MV-4-11 (cell line): ENCODE measurements at regions not wholly inside any gene's neighbourhood (a gene's known extent, or its start where the extent isn't known, plus 50 kb on each side); places are given as distances from the start of the nearest gene placed in this dataset.

Source experiments
- DNase-seq: peaks from one replicate; lab custom pipeline; 2025; lab: John Stamatoyannopoulos, UW

DNA sequence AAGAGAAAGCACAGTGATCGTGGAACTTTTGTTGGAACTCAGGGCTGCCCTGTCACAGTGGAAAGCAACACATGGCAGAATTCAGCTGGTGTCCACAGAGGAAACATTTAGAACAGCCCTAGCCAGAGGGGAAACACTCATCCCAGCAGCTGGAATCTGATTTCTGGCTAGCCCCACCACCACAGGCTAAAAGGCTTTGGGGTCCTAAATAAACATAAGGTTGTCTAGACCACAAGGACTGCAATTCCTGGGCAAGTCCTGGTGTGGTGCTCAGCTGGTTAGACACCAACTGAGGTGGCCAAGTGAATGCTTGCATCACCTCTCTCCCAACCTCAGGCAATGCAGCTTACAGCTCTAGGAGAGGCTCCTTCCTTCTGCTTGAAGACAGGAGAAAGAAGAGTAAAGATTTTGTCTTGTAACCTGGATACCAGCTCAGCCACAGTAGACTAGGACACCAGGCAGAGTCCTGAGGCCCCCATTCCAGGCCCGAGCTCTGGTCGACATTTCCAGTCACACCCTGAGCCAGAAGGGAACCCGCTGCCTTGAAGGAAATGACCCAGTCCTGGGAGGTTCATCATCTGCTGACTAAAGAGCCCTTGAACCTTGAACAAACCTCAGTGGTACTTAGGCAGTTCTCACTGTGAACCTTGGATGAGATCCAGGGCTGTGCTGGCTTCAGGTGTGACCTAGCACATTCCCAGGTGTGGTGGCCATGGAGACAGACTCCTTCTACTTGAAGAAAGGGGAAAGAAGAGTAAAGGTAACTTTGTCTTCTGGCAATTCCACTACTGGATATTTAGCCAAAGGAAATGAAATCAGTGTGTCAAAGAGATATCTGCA is 85.4 kb upstream of the PLXNC1 start:
- DNase-seq: no peak

DNA sequence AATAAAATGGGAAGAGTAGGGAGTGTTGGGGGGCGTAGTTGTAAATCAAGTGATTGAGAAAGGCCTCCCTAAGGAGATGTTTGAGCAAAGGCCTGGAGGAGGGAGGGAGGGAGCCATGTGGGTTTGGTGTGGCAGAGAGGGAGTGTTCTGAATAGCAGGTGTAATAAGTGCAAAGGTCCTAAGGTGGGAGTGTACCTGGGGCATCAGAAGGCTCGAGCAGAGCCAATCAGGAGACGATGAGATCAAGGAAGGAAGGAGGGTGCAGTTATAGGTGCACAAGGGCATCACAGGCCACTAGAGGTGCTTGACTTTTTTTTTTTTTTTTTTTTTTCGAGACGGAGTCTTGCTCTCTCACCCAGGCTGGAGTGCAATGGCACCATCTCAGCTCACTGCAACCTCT is 77.9 kb upstream of the PLXNC1 start:
- DNase-seq: no peak

DNA sequence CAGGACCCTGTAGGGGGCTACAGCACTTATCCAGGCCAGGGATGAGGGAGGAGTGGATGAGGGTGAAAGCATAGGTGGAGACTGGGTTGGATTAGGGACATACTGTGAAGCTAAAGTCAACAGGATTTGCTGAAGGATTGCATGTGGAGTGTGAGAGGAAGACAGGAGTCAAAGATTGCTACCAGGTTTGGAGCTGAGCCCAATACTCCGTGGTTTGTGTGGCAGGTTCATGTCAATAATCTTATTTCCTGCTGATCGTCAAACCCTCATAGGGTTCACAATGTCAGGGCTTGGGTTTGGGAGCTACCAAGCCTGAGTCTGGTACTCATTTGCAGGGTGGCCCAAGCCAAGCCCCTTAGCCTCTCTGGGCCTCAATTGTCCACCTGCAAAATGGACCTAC is 77.1 kb upstream of the PLXNC1 start:
- DNase-seq: no peak

DNA sequence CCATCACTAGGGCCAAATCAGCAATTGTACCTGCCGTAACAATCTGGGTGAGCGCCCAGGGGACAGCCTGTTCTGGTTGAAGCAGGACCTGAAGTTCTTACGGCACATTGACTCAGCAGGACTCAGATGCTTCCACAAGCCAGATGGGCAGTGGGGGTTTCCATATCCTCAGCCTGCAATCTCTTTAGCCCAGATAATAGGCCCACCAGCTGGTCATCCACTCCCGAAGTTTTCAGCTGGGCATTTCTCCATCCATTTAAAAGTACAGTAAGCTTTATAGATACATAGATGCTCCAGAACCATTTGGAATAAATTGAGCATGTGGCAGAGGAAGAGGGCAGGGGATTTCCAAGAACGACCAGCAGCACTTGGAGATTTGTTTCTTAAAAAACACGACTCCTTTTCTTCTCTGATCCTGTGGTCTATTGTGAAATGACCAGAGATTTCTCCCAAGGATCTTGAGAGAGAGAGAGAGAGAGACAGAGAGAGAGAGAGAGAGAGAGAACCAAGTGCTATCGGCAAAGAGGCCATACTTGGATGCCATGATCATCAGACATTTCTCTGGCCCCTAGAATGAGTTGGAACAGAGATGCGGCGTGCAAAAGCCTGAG is 74.8 kb upstream of the PLXNC1 start:
- no peak for DNase-seq

DNA sequence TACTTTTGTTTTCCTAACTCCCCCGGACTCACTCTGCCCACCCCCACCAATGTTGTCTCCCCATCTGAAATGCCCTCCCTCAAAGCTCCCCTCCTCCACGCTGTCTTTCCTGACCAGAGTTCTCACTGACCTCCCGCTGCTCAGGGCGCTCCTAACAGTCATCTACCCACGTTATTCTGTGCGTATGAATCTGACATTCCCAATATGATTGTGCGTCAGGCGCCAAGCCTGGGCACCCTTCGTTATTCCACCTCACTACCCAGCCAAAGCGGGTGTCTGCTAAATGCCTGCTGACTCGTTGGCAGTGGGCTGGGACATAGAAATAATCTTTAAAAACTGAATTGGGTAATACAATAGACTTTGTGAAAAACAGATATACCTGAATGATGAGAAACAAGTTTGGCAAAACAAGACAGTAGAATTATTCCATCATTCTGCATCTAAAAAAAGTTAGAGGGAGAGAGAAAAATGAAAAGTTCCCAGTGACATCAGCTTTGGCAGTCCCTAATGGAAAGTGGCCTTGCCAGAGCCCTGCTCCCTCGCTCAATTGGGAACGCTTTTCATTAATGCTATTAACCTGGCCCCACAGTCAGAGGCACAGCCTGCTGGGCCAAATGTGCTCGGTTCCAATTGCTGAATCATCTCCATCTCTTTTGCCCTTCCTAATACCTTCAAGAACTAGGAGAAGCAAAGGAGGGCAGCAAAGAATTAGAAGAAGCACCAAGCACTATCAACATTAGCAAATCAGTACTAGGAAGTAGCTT is 74.0 kb upstream of the PLXNC1 start:
- no peak for DNase-seq

DNA sequence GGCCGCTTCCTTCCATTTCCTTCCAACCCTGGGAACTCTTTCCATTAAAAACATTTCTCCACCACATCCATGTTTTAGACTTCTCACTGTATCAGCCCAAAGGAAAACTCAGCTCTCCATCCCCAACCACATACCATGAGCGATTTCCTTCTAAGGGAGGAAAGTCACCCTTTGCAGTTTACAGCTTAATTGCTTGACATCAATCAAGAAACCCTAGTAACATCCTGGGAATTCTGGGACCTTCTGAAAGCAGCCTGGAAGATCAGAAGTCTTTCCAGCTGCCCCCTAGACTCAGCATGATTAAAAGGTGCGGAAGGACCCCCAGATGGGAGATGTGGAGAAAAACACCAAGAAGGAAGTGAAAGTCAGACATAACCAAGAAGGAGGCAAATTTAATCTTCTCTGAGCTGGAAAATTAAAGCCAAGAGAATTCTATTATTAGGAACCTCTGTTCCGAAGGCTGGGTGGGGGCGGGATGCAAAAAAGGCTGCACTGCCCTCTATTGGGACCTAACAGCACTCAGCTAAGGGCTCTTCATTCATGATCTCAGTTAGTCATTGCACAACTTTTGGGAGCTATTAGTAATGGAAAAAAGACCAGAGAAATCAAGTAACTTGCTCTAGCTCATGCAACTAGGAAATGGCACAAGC is 73.3 kb upstream of the PLXNC1 start:
- peak; percentile 85 for DNase-seq

DNA sequence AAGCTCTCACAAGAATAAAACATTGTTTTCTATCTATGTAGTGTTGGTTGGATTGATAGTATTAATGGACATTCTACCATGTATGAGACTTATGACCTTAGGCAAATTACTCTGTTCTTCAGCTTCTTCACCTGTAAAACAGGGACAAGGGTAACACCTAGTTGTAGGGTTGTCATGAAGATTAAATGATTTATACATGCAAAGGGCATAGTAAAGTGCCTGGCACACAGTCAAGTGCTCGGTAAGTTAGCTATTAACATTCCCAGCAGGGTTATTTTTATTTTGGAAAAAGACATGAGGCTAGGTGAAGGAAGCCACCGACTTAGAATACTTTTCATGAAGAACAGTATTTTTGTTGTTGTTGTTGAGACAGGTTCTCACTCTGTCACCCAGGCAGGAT is 71.2 kb upstream of the PLXNC1 start:
- DNase-seq: no peak

DNA sequence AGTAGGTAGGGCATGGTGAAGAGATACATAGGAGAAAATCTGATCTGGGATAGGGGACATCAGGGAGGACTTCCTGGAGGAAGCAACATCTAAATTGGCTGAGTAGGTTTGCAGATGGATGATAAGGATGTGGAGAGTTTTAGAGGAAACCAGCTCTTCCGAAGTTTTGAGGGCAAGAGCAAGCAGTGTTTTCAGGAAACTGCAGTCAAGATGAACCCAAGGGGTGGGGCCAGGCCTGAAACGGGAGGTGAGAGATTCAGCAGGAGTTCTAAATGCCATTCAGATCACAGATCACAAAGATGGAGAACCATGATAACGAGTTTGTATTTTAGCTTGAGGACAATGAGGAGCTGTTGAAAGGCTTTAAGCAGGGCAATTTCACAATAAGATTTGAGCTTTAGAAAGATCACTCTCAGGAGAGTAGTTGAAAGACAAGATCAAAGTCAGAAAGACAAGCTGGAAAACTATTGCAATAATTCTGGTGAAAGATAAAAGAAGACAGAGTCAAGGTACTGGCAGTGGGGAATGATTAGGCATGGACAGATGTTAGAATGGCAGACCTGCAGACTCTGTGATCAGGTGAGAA is 70.1 kb upstream of the PLXNC1 start:
- no peak for DNase-seq

DNA sequence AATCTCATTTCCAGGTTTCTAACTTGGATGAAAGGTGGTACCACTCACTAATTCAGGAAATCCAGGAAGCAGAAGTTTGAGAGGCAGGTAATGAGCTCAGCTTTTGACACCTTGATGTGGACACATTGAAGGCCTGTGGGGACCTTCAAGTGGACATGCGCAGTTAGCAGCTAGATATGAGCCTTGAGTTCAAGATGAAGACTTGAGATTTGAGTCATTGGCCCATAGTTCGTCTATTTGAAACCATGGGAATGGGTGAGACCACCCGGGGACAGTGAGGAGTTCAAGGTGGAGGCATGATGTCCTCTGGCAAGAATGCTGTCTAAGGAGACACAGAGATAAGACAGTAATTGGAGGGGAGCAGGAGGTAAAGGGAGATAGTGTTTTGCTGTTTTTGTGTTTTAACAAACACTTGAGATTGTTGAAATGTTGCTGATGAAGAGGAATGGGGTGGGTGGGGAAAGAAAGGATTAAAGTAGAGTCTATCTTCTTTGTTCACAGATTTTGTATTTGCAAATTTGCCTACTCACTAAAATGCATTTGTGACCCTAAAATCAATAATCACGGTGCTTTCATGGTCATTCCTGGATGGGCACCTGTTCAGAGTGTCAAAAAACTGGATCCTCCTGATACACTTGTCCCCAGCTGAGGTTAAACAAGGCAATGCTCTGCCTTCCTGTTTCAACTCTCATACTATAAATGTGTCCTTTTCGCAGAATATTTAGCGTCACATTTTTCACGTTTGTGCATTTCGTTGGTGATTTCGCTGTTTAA is 69.5 kb upstream of the PLXNC1 start:
- no peak for DNase-seq

DNA sequence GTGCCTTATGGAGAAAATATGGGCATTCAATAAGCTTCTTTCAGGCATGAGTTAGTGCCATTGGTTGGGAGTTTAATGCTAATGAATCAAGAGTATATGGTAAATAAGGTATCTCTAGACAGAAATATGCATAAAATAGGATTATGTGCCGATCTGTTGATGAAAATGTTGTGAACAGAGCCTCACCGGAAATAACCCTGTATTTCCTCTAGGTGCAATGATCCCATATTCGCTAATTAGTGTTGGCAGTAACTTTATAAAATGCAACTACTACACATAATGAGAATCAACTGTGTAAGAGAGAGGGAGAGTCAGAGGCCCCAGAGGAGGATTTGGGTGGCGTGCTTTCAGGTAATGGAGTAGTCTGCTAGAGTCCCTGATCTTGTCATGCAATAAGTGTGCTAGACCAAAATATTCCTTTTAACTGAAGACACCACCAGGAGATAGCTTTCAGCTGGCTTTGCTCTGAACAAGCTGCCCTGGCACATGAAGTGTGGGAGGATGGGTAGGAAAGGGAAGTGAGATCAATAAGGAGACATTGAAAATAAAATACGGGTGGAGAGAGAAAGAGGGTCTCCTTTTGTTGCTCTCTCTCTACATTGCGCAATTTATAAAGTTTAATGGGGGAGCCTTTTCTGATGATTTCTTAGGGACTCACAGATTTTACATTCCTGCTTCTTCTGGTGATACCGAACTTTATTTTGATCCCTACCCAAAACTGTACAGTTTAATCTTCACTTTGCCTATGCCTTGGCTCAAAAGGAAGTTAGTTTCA is 68.6 kb upstream of the PLXNC1 start:
- peak; percentile 58 for DNase-seq

DNA sequence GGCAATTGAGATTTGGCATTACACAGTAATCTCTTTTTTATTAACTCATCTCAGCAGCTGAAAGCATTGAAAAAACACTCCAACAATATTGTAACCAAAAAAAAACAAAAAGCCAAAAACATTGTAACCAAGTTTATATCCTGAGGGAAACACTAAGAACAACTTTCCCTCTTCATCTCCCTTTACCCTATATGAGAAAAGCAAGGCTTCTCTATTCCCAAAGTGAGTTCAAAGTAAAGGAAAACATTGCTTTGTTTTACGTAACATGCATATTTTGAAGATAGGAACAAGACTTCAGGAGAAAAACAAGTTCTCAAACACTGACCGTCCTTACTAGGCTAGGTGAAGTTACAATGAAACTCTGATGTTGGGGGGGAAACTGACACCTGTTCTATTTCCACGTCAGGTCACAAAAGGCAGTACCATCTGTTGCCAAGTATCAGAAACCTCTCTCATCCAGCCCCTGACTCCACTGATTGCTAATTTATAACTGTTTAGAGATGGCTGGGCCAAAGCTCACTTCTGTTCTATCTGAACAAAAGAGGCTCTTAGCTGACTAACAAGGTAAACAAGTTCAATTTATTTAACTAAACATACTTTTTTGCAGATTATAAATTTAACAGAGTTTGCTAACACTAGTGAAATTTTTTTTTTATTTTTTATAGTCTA is 67.9 kb upstream of the PLXNC1 start:
- DNase-seq: no peak

DNA sequence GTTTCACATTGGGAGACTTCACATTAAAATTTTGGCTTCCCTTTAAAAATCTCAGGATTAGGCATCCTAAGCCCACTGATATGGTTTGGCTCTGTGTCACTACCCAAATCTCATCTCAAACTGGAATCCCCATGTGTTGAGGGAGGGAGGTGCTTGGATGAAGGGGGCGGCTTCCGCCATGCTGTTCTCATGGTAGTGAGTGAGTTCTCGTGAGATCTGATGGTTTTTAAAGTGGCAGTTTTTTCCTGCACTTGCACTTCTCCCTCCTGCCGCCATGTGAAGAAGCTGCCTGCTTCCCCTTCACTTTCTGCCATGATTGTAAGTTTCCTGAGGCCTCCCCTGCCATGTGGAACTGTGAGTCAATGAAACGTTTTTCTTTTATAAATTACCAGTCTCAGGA is 65.7 kb upstream of the PLXNC1 start:
- DNase-seq: no peak

DNA sequence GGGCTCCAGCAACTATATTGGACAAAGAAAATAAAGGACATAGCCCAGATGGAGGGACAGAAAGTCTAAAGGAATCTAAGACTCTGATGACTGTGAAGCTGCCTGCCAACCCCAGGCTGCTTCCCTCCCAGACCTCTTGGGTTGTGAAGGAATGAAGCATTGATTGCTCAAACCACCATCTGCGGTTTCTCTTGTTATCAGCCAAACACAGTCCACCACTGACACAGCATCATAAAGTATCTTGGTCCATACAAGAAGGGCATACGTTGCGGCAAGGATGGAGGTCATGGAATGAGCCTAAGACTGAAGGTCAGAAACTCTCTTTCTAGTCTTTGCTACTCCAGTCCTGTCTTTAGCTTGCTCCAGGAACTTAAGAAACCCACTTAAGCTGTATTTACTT is 58.5 kb upstream of the PLXNC1 start:
- peak; percentile 56 for DNase-seq

DNA sequence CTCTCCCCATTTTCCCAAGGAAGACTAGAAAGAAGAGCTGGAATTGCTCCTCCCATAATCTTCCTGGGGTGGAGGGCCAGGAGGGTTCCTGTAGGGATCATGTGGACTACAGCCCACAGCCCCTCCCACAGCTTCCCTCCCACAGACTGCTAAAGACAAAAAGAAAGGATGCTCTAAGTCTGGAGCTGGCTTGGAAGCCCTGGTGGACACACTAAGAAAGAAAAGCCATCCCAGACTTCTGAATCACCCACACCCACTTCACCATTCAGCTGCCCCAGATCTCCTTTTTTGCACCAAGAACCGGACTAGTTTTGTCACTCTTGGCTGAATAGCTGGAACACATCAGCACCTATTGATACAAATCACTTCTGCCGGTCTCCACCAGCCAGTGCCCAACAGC is 56.8 kb upstream of the PLXNC1 start:
- DNase-seq: no peak

DNA sequence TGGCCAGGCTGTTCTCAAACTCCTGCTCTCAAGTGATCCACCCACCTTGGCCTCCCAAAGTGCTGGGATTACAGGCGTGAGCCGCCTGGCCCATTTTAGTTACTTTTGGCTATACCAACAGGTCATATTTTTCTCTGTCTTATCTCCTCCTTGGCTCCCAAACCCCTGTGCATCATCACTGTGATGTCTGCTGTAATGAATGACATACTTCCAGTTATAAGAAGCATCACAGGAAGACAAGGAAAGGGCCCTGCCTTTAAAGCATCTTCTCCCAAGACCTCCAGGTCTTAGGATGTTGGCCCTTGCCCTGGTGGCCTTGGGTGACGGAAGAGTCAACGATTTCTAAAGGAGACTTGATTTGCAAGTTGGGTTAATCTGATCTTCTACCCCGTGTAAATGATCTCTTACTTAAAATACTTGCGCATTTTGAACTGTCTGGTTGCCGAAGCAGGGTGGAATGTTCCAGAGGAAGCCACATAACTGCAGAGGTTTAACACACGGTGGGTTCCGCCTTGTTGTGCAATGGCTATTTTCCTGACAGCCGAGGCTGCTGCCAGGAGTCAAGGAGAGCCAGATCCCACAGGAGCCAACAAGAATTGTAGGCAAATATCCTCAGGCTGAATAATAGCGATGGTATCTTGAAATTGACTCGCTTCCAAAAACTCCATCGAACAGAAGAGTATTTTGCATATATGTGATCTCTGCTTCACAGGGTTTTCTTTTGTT is 55.7 kb upstream of the PLXNC1 start:
- DNase-seq: no peak

DNA sequence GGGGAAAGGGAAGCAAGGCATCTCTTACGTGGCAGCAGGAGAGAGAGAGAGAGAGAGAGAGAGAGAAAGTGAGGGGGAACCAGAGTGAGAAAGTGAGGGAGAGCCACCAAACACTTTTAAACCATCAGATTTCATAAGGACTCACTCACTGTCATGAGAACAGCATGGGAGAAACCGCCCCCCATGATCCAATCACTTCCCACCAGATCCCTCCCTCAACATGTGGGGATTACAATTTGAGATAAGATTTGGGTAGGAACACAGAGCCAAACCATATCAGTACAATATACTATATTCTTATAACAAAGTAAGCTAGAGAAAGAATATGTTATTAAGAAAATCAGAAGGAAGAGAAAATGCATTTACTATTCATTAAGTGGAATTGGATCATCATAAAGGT is 53.7 kb upstream of the PLXNC1 start:
- no peak for DNase-seq

DNA sequence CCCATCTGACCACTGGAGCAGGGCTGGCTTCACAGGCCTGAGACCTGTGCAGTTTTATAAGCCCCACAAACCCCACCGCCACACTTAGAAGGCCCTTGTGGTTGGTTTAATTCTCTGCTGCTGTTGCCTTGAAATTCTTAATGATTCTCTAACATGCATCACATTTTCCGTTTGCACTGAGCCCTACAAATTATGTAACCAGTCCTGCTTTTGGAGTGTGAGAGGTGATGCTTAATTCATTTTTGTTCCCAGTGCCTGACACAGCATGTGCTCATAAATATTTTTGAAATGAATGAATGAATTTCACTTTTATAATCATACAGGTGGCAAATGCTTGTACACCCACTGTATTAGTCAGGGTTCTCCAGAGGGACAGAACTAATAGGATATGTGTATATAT is 52.8 kb upstream of the PLXNC1 start:
- no peak for DNase-seq

DNA sequence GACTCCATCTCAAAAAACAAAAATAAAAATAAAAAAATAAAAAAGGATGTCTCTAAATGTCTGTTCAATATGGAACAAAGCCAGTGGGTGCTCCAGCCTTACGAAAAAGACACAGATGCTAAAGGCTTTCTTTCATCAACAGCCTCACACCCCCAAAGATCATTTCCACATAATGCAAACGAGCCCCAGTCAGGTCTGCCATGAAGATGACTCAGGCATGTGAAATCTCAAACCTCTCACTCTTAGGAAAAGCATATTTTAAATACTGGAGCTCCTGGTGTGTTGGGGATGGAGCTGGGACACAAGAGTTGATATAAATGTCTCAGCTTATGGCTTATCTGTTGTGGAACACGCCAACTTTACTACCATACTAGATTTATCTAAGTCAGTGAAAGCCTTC is 49.9 kb upstream of the PLXNC1 start:
- DNase-seq: no peak
